ENCODE measurements at regions not wholly inside any gene's neighbourhood (a gene's known extent, or its start where the extent isn't known, plus 50 kb on each side); places are given as distances from the start of the nearest gene placed in this dataset.

GRCh38 chr6:40313582-40313981 lies 273.6 kb downstream of the LRFN2 start:
- TF ChIP-seq POLR2A (IDR thresholded peaks at IDR 0.05) (no peak), CTCF (IDR thresholded peaks at IDR 0.05 in 8 of 11, conservative IDR thresholded peaks at IDR 0.05 in 3 of 11) (no peak), POLR2AphosphoS5 (IDR thresholded peaks at IDR 0.05) (no peak)
- Histone ChIP-seq H3K36me3 (no peaks in the 10 kb centered on the region), H3K27ac (no peak overlapping the region), H3K4me1 (peaks cover 0 to under 1% (median 0%) of the 10 kb centered on the region in 6 donors), H3K27me3 (replicated peaks in 1 of 7) (peaks cover 0 to 37% (median under 1%) of the 10 kb centered on the region in 7 donors), H3K9me3 (peaks cover 0 to under 1% (median 0%) of the 10 kb centered on the region in 8 donors), H3K4me3 (no peak overlapping the region)
- DNase-seq: no peak
- intact Hi-C loops (cut with DNase I; ENCODE audit: low total_unique reads): no loop called here

GRCh38 chr6:40312213-40313015 lies 274.8 kb downstream of the LRFN2 start:
- 80 to 86% (median 84%) methylated on average over 5 of the region's 5 CpGs for WGBS, 5 donors

DNA sequence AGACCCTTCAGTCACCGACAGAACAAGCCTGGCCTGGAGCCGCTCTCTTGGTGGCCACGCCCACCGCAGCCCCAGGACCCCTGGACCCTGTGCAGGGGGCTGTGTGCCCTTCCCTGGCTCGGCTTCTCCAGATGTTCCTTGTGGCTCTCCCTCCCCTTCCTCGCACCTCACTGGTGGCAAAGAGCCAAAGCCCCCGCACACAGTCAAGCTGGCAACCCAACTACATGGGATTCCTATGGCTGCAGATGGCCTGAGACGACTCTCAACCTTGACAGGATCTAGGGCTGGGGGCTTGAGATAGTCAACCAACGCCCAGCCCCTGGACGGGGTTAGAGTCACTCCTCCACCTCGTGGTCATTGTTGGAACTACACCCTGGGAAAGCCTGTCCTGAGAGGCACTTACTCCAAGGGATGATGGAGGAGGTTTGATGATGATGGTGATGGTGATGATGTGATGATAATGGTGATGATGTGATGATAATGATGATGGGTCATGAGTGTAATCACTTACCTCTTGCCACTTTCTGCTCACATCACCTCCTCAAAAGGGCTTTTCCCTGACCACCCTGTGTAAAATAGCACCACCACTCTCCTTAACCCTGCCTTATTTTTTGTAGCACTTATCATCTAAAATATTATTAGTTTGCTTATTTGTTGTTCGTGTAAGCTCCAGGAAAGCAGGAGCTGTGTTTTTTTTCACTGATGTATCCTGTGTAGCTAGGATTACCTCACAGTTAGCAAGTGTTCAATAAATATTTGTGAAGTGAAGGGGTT lies 278.4 kb downstream of the LRFN2 start:
- DNase-seq: peak; percentile 78
- Histone ChIP-seq H3K27ac (no peak overlapping the region), H3K9me3 (peaks cover 0 to 9% (median 0%) of the 10 kb centered on the region in 8 donors), H3K36me3 (no peaks in the 10 kb centered on the region), H3K4me1 (peaks cover 0 to 3% (median 0%) of the 10 kb centered on the region in 6 donors), H3K4me3 (no peak overlapping the region), H3K27me3 (replicated peaks in 1 of 7) (peaks cover 0 to 24% (median 7%) of the 10 kb centered on the region in 7 donors)
- intact Hi-C loops (cut with DNase I; ENCODE audit: low total_unique reads): loop anchor here (2.0 to 5.0 kb wide), 2 partner anchors 328 to 946 kb away; no protein-coding TSS in a partner anchor
- TF ChIP-seq CTCF (IDR thresholded peaks at IDR 0.05 in 8 of 11, conservative IDR thresholded peaks at IDR 0.05 in 3 of 11): peak; percentile 71 to 95 (median 90)
- no peak for TF ChIP-seq POLR2AphosphoS5 (IDR thresholded peaks at IDR 0.05)
- 3 to 11% (median 6%) methylated on average over 11 to 12 of the region's 12 CpGs for WGBS, 5 donors

More at GRCh38 chr6:40312213-40313015, 274.8 kb downstream of the LRFN2 start:
- Histone ChIP-seq H3K27me3 (replicated peaks in 1 of 7) (peaks cover 0 to 43% (median 7%) of the 10 kb centered on the region in 7 donors), H3K36me3 (no peaks in the 10 kb centered on the region), H3K9me3 (no peaks in the 10 kb centered on the region), H3K4me3 (no peak overlapping the region), H3K27ac (no peak overlapping the region), H3K4me1 (peaks cover 0 to 3% (median 0%) of the 10 kb centered on the region in 6 donors)
- TF ChIP-seq POLR2A (IDR thresholded peaks at IDR 0.05) (no peak), CTCF (IDR thresholded peaks at IDR 0.05 in 8 of 11, conservative IDR thresholded peaks at IDR 0.05 in 3 of 11) (no peak), POLR2AphosphoS5 (IDR thresholded peaks at IDR 0.05) (no peak)
- no peak for DNase-seq
- intact Hi-C loops (cut with DNase I; ENCODE audit: low total_unique reads): no loop called here

- Histone ChIP-seq H3K9me3 (peaks cover 0 to 9% (median 0%) of the 10 kb centered on the region in 8 donors), H3K27me3 (replicated peaks in 1 of 7) (peaks cover 0 to 24% (median 7%) of the 10 kb centered on the region in 7 donors), H3K36me3 (no peaks in the 10 kb centered on the region), H3K4me1 (peaks cover 0 to 3% (median 0%) of the 10 kb centered on the region in 6 donors), H3K4me3 (no peak overlapping the region), H3K27ac (no peak overlapping the region)
- no peak for TF ChIP-seq CTCF (IDR thresholded peaks at IDR 0.05 in 8 of 11, conservative IDR thresholded peaks at IDR 0.05 in 3 of 11)
- no peak for TF ChIP-seq POLR2AphosphoS5 (IDR thresholded peaks at IDR 0.05)
- 49 to 54% (median 53%) methylated on average over 5 of the region's 5 CpGs for WGBS, 5 donors
- DNase-seq: no peak
- intact Hi-C loops (cut with DNase I; ENCODE audit: low total_unique reads): loop anchor here (2.0 to 5.0 kb wide), 2 partner anchors 327 to 945 kb away; no protein-coding TSS in a partner anchor
These were observed 279.5 kb downstream of the LRFN2 start for GRCh38 chr6:40307712-40308111.
